GM21360 (cell line): ENCODE measurements at regions not wholly inside any gene's neighbourhood (a gene's known extent, or its start where the extent isn't known, plus 50 kb on each side); places are given as distances from the start of the nearest gene placed in this dataset.
"Not testable (repeated sequence)": the region's sequence is repeated elsewhere in the genome, so short reads cannot be mapped to it uniquely, and the experiment has no call there.

ENCODE experiments used
- ATAC-seq: cut with Tn5 transposase; IDR thresholded peaks from one replicate; pipeline ENCODE4 v1.9.1; 2021; ENCODE audit warnings: mild to moderate bottlenecking, moderate library complexity; ENCODE audit not compliant: unreplicated experiment

DNA sequence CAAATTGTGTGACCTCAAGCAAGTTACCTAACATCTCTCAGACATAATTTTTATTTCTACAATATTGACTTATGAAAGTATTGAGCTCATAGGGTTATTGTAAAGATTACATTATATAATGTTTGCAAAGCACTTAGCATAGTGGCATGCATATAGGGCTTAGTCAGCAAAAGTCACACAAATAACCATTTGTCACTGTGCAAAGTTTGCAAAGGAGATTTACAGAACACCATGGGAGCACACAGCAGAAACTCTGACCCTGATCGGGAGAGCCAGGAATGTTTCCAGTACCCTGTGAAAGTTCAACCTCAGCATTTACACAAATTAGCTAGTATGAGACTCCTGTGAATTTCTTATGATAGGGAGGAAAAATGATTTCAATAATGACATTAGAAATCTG, 804.6 kb upstream of the RAG2 start:
- no peak for ATAC-seq

GRCh38 chr11:37394236-37394870, 796.3 kb upstream of the RAG2 start:
- no peak for ATAC-seq

- ATAC-seq = no peak
These were observed 793.6 kb upstream of the RAG2 start for GRCh38 chr11:37391615-37392014.

DNA sequence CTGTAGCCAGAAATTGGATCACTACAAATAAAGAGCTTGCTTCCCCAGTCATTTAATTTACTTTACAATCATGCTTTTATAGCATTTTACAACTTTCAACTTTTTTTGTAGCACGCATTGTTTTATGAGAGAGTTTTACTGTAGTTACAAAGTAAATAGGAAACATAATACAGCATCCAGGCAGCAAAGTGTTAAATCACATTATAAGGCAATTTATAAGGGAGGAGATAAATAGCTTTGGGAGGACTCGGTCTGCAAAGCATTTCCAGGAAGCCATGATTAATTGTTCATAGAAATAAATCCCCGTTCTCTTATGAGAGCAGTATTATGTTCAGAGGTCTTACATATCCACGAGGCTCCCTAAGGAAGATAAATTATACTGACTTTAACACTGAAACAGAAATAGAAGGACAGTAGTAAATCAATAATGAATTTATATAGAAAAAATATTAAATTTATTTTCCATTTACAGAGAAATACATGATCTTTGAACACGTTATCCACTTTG, 792.6 kb upstream of the RAG2 start:
- no peak for ATAC-seq

DNA sequence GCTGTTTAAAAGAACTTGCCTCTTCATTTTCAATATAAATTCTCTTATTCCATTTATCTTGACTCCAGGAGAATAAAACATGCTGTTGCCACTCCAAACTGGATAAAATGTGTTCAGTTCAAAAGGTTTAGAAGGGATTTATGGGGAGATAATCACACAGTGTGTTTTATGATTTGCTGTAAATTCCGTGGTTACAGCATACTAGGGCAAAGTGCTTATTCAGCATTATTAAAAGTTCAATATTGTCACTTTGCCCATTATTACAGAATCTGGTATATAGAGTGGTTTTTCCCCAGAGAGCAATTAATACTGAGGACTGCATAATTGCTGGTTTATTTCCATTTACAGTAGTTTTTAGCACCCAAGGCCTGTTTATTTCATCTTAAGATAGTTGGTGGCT, 780.9 kb upstream of the RAG2 start:
- no peak for ATAC-seq

DNA sequence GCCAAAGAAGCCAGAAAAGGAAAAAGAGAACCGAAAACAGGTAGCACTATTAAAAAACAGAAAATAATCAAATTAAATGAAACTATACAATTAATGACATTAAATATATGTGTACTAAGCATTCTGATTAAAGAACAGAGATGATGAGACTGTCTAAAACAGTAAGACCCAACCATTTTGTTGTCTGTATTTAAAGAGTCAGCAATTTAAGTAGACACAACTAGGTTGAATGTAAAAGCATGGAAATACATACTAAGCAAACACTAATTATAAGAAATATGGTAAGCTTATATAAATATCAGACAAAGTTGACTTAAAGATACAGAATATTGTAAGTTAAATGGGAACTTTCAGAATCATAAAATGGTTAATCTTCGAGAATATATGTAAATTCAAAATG, 774.6 kb upstream of the RAG2 start:
- no peak for ATAC-seq

GRCh38 chr11:37371346-37371970, 773.4 kb upstream of the RAG2 start:
- no peak for ATAC-seq

- no peak for ATAC-seq
These were observed 772.8 kb upstream of the RAG2 start for GRCh38 chr11:37370817-37371216.

GRCh38 chr11:37364246-37364839, 766.3 kb upstream of the RAG2 start:
- ATAC-seq = no peak

DNA sequence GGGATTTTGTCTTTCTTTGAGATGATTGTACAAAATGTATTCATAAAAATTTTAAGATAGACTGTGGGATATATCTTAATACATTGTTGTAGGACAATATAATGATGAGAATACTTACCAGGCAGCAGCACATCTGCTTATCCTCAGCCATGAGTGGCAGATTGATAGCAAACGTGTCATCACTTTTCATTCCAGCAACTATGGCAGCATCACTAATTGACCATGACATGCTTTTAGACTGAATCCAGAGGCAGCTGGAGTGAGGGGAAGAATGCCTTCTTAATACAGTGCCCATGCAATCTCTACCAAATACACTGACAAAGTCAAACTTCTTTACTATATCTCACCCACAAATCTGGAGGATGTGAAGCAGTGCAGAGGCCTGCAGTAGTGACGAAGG, 755.2 kb upstream of the RAG2 start:
- no peak for ATAC-seq

DNA sequence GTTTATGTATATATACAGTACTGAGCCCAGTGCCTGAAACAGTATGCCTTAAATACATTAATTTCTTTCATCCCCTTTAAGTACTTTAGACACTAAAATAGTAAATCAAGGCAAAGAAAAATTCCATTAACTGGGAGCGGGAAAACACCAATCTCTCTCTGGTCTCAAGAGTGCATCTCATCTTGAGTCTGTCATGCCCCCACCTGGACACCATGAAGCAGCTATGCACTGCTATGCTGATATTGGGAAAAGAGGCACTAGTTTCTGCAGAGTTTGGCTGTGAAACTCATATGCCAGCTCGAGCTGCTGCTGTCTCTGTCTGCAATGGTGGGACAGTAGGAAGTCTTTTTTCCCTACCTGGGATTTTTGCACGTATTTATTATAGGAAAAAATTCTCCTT, 754.4 kb upstream of the RAG2 start:
- ATAC-seq = no peak

DNA sequence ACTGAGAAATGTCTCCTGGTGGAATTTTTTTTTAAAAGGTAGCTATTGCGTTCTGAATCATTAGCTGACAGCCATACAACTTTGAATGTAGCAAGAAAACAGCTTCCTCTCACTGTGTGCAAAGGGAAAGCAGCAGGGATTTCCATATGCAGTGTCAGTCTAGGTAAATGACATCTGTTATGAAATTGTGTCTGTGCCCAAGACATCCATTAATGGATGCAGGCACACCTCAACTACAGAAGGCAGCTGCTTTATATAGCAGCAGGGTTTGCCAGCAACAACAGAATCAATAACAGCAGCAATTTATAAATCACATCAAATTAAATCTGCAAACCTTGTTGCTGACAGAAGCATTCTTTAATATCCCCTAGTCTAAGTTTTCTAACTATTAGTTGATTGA, 745.3 kb upstream of the RAG2 start:
- no peak for ATAC-seq

GRCh38 chr11:37336401-37336800, 738.4 kb upstream of the RAG2 start:
- no peak for ATAC-seq

DNA sequence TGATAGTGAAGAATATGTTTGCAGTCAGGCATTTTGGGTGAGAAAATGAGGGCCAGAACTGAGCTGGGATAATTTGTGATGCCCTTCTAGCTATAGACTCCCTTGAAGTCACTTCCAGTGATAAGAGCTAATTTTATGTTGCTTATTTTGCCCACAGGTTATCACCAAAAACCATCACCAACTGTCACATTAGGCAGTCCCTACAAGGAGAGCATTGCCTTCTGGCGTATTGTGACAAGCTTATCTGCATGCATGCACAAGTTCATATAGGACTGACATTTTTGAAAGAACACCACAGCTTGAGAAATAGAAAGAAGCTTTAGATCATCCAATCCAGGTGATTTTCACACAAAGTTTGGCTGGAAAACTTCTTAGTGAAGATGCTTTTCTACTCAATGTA, 735.3 kb upstream of the RAG2 start:
- ATAC-seq = no peak

DNA sequence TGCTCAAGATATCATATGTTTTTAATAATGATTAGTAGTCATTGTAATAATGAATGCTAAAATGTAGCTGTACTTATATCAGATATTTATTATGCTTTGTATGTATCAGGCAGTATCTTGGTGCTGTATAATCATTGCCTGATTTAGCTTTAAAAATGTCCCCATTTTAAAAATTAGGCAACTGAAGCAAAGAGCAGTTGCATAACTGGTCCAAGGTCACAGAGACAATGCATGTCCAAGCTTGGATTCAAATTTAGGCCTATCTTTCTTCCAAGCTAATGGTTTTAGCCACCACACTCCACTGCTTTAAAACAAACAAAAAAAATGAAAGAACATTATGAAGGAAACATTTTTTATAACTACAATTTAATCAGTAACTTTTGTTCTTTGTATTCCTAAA, 725.8 kb upstream of the RAG2 start:
- ATAC-seq = no peak

DNA sequence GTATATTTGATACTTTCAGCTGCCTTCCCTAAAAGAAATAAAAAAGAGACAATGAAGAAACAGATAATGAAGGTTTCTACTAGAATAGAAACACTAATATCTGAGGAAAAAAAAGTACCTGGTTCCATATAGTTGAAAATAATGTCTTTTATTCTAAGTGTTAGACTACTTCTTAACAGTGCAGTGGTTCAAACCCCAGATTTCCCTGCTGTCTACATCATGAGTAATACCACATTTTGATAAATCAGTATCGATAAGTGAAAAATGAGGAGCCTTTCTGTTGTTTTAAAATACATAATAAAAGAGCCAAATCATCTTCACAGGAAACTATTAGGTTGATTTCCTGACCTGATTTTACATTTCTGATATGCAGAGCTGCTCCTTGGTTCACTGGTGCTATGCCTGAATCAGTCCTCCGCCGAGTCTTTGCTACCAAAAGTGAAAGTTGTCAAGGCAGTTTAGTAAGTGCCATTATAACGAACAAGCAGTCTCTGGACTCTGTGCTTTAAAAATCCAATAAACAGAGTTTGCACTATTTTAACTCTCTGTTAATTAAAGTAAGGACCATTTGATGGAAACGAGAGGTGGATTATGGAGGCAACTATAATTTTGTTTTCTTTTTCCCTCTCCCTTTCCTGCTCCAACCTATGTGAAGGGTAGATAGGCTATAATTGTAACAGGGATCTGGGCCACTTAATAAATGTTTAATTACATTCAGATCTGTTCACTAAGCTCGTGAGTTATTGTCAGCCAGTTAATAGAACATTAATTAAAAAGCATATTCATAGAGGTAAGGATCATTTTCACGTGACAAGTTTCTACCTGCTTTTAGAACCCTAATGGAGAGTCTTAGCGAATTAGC, 724.5 kb upstream of the RAG2 start:
- ATAC-seq = no peak

GRCh38 chr11:37320921-37321320, 722.9 kb upstream of the RAG2 start:
- no peak for ATAC-seq

DNA sequence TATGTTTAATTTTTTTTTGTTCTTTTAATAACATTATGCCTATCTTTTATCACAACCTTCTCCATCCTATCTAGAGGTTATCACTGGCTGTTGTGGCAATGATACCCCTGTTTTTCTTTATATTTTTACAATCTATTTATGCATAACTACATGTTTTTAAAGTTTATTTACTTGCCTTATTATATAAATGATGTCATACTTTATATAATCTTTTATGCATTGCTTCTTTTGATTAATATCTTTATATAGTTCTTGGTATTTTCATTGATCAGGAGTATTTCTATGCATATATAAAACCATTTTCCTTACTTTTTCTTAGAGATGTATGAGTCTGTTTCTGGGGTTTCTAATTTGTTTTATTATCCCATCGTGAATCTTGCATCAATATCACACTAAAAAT, 719.8 kb upstream of the RAG2 start:
- ATAC-seq = no peak

DNA sequence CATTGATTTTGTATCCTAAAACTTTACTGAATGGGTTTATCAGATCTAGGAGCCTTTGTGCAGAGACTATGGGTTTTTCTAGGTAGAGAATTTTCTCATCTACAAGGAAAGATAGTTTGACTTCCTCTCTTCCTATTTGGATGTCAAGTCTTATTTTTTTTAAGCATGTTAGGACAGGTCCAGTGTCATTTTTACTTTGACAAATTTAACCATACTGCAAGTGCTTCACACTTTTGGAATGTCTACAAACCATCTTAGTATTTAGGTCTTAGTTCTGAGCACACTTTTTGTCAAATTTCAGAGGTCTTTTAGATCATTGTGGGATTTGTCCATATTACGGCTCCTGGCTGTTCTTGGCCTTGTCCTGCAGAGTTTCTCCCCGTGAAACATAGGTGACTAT, 715.2 kb upstream of the RAG2 start:
- no peak for ATAC-seq

GRCh38 chr11:37306563-37306962, 708.5 kb upstream of the RAG2 start:
- ATAC-seq = no peak

DNA sequence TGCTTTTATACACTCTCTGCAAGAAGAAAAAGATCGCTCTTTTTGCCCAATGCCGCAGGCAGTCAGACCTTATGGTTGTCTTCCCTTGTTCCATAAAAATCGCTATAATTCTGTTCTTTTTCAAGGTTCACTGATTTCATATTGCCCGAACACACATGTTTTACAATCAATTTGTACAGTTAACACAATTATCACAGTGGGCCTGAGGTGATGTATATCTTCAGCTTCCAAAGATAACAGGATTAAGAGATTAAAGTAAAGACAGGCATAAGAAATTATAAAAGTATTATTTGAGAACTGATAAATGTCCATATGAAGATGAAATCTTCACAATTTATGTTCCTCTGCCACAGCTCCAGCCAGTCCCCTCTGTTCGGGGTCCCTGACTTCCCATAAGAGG, 703.4 kb upstream of the RAG2 start:
- ATAC-seq = not testable (repeated sequence)

GRCh38 chr11:37298173-37298572, 700.1 kb upstream of the RAG2 start:
- no peak for ATAC-seq
